HG03060 (cell line): ENCODE measurements at regions not wholly inside any gene's neighbourhood (a gene's known extent, or its start where the extent isn't known, plus 50 kb on each side); places are given as distances from the start of the nearest gene placed in this dataset.
"Not testable (repeated sequence)": the region's sequence is repeated elsewhere in the genome, so short reads cannot be mapped to it uniquely, and the experiment has no call there.

Experiments
- ATAC-seq: cut with Tn5 transposase; IDR thresholded peaks from one replicate; pipeline ENCODE4 v1.9.1; 2021; ENCODE audit warnings: low read depth, moderate number of reproducible peaks; ENCODE audit not compliant: unreplicated experiment

GRCh38 chr7:106583706-106584690 is 77.0 kb downstream of the CCDC71L start:
- ATAC-seq, result no peak

- ATAC-seq, result no peak
Observed at GRCh38 chr7:106583100-106583499, 77.9 kb downstream of the CCDC71L start.

GRCh38 chr7:106582365-106582764 is 78.6 kb downstream of the CCDC71L start:
- no peak for ATAC-seq

GRCh38 chr7:106579086-106579485 is 81.9 kb downstream of the CCDC71L start:
- not testable (repeated sequence) for ATAC-seq

GRCh38 chr7:106575138-106575823 is 85.7 kb downstream of the CCDC71L start:
- no peak for ATAC-seq

GRCh38 chr7:106573738-106574137 is 87.2 kb downstream of the CCDC71L start:
- ATAC-seq, result no peak

GRCh38 chr7:106573125-106573663 is 87.8 kb downstream of the CCDC71L start:
- ATAC-seq, result no peak

GRCh38 chr7:106572394-106573124 is 88.4 kb downstream of the CCDC71L start:
- ATAC-seq, result no peak

GRCh38 chr7:106571563-106571962 is 89.4 kb downstream of the CCDC71L start:
- no peak for ATAC-seq

- no peak for ATAC-seq
Observed at GRCh38 chr7:106570948-106571418, 90.0 kb downstream of the CCDC71L start.

- no peak for ATAC-seq
Observed at GRCh38 chr7:106570146-106570545, 90.8 kb downstream of the CCDC71L start.

GRCh38 chr7:106569500-106569929 is 91.4 kb downstream of the CCDC71L start:
- ATAC-seq, result no peak

GRCh38 chr7:106568680-106569499 is 92.1 kb downstream of the CCDC71L start:
- ATAC-seq, result no peak

GRCh38 chr7:106568002-106568679 is 92.8 kb downstream of the CCDC71L start:
- ATAC-seq, result no peak

GRCh38 chr7:106567204-106568001 is 93.6 kb downstream of the CCDC71L start:
- ATAC-seq, result not testable (repeated sequence)

- no peak for ATAC-seq
Observed at GRCh38 chr7:106566672-106567071, 94.3 kb downstream of the CCDC71L start.

- no peak for ATAC-seq
Observed at GRCh38 chr7:106566196-106566595, 94.8 kb downstream of the CCDC71L start.

- ATAC-seq, result no peak
Observed at GRCh38 chr7:106565428-106565827, 95.5 kb downstream of the CCDC71L start.
